Ovary (tissue), 7 donors: ENCODE measurements at regions not wholly inside any gene's neighbourhood (a gene's known extent, or its start where the extent isn't known, plus 50 kb on each side); places are given as distances from the start of the nearest gene placed in this dataset.

Experiments
- DNase-seq, 5 donors: peaks; one replicate each; pipeline ENCODE4 v3.0.0-alpha.2; 2019 to 2020
- H3K27ac ChIP-seq, 2 donors: fragments of 200-600 bp; one replicate each; pipeline versions ENCODE4 v1.5.1 to v1.8.0; 2019 to 2022
- H3K27me3 ChIP-seq: fragments of 200-600 bp; one replicate; pipeline ENCODE4 v1.8.0; 2022
- H3K36me3 ChIP-seq: fragments of 200-600 bp; sonication (generic); one replicate; pipeline ENCODE4 v1.5.1; 2019
- H3K4me1 ChIP-seq: one replicate; pipeline ENCODE4 v1.8.1; 2013; ENCODE audit warnings: mild to moderate bottlenecking, moderate library complexity; ENCODE audit not compliant: insufficient read depth
- H3K4me3 ChIP-seq: fragments of 200-600 bp; sonication (generic); one replicate; pipeline ENCODE4 v1.5.1; 2017
- H3K9me3 ChIP-seq, 2 donors: fragments of 200-600 bp in 1 of 2; sonication (generic) in 1 of 2; one replicate each; pipeline versions ENCODE4 v1.5.1 to v1.8.1; 2013 to 2019; ENCODE audit warnings: mild to moderate bottlenecking in 1 of 2, moderate library complexity in 1 of 2
- CTCF ChIP-seq, 3 donors: fragments of 450-650 bp in 2 of 3; fragments of 200-600 bp in 1 of 3; IDR thresholded peaks; one replicate each; pipeline versions ENCODE4 v1.5.1 to v1.8.0; 2016 to 2022; ENCODE audit warnings: antibody characterized with exemption in 3 of 3, mild to moderate bottlenecking in 1 of 3
- EP300 ChIP-seq: sonication (generic); formaldehyde crosslinking; IDR thresholded peaks from one replicate; pipeline ENCODE4 v1.6.1; 2017; ENCODE audit warnings: antibody characterized with exemption
- POLR2A ChIP-seq: fragments of 450-650 bp; IDR thresholded peaks from one replicate; pipeline ENCODE4 v1.6.1; 2017; ENCODE audit warnings: antibody characterized with exemption, mild to moderate bottlenecking, moderate library complexity
- WGBS, 3 donors: extraction: QIAGEN DNeasy Blood & Tissue Kit in 1 of 3; methylation state at CpG; one replicate each; pipeline versions ENCODE4 v1.1.5 to v1.1.7; 2013 to 2017; 5-methylcytosine and 5-hydroxymethylcytosine counted together
- intact Hi-C, 4 donors: fragments of 100-400 bp; cut with DNase I; formaldehyde crosslinking; loops; one replicate each; pipeline versions ENCODE4 v1.11.0 to v1.15.1; 2022 to 2023
- donor health status: DM: no; HTN: no; CAD: no; lungs with moderate emphysema.
- donor health status: DM: no; HTN: no; CAD: no.
- donor health status: Bipolar disorder and iron deficiency.
- donor health status: DM: no; HTN: no; CAD: no.
- donor health status: DM: yes; HTN: yes; CAD: no.

GRCh38 chr3:166783206-166783605, 596.9 kb downstream of the ZBBX start:
- TF ChIP-seq POLR2A, result no peak
- TF ChIP-seq CTCF (IDR thresholded peaks at IDR 0.05), result no peak
- no peak for TF ChIP-seq EP300
- no peaks in the 10 kb centered on the region for H3K27me3 ChIP-seq
- H3K4me3 ChIP-seq, result no peak overlapping the region
- no peaks in the 10 kb centered on the region for H3K36me3 ChIP-seq
- H3K4me1 ChIP-seq, result no peaks in the 10 kb centered on the region
- intact Hi-C loops, result no loop called here
- no peak for DNase-seq
- 54 to 67% (median 65%) methylated on average over 2 of the region's 2 CpGs for WGBS, 3 donors
- H3K27ac ChIP-seq, result no peak overlapping the region
- no peaks in the 10 kb centered on the region for H3K9me3 ChIP-seq

- WGBS, 3 donors, result 66 to 95% (median 75%) methylated on average over 5 of the region's 5 CpGs
- TF ChIP-seq EP300, result no peak
- TF ChIP-seq CTCF (IDR thresholded peaks at IDR 0.05), result no peak
- no peak for TF ChIP-seq POLR2A
Measured at GRCh38 chr3:166764698-166765318, 615.3 kb downstream of the ZBBX start.

GRCh38 chr3:166759736-166760513, 620.2 kb downstream of the ZBBX start:
- DNase-seq, result no peak
- Histone ChIP-seq H3K4me1 (no peaks in the 10 kb centered on the region), H3K27ac (no peak overlapping the region), H3K9me3 (no peaks in the 10 kb centered on the region), H3K27me3 (no peaks in the 10 kb centered on the region), H3K4me3 (no peak overlapping the region), H3K36me3 (no peaks in the 10 kb centered on the region)
- TF ChIP-seq EP300, result no peak
- no peak for TF ChIP-seq CTCF (IDR thresholded peaks at IDR 0.05)
- no peak for TF ChIP-seq POLR2A
- 76 to 82% (median 81%) methylated on average over 9 of the region's 9 CpGs for whole genome bisulfite sequencing, 3 donors
- intact Hi-C loops, result no loop called here

More at GRCh38 chr3:166764698-166765318, 615.3 kb downstream of the ZBBX start:
- H3K4me1 ChIP-seq, result no peaks in the 10 kb centered on the region
- no peaks in the 10 kb centered on the region for H3K27me3 ChIP-seq
- no peak for DNase-seq
- no peaks in the 10 kb centered on the region for H3K9me3 ChIP-seq
- H3K27ac ChIP-seq, result no peak overlapping the region
- H3K36me3 ChIP-seq, result no peaks in the 10 kb centered on the region
- no peak overlapping the region for H3K4me3 ChIP-seq
- intact Hi-C loops, result no loop called here

GRCh38 chr3:166752214-166752613, 627.9 kb downstream of the ZBBX start:
- WGBS, 3 donors, result 76 to 90% (median 88%) methylated on average over 2 of the region's 2 CpGs
- Histone ChIP-seq H3K27ac (no peak overlapping the region), H3K9me3 (no peaks in the 10 kb centered on the region), H3K4me1 (no peaks in the 10 kb centered on the region), H3K36me3 (no peaks in the 10 kb centered on the region), H3K4me3 (no peak overlapping the region), H3K27me3 (no peaks in the 10 kb centered on the region)
- TF ChIP-seq CTCF (IDR thresholded peaks at IDR 0.05), result no peak
- no peak for TF ChIP-seq EP300
- TF ChIP-seq POLR2A, result no peak
- intact Hi-C loops, result no loop called here
- DNase-seq, result no peak
